Stimulated activated naive B cell treated with anti-CD40 and anti-IgM and Interleukin-4, amounts not matched to agents 10 μg/mL and 1 μg/mL and 100 μg/mL, for 72 hours (primary cell): ENCODE measurements at regions not wholly inside any gene's neighbourhood (a gene's known extent, or its start where the extent isn't known, plus 50 kb on each side); places are given as distances from the start of the nearest gene placed in this dataset.
"Not testable (repeated sequence)": the region's sequence is repeated elsewhere in the genome, so short reads cannot be mapped to it uniquely, and the experiment has no call there.

Experiments used
- ATAC-seq, 2 donors: fragments of 150-1000 bp; cut with Tn5 transposase; replicated peaks; 2 replicates each; pipeline ENCODE4 v1.10.0; 2021; ENCODE audit warnings: moderate library complexity in 1 of 2
- DNase-seq: peaks from one replicate; pipeline ENCODE4 v3.0.0; 2021
- H3K27ac Mint-ChIP-seq: one replicate; pipeline ENCODE4 v1.8.0; 2022; ENCODE audit warnings: mild to moderate bottlenecking, mixed read lengths
- H3K27me3 Mint-ChIP-seq, 2 donors: one replicate each; pipeline ENCODE4 v1.8.0; 2022; ENCODE audit warnings: mixed read lengths in 2 of 2
- H3K36me3 Mint-ChIP-seq, 2 donors: one replicate each; pipeline ENCODE4 v1.8.0; 2022; ENCODE audit warnings: mixed read lengths in 2 of 2, mild to moderate bottlenecking in 1 of 2
- H3K4me1 Mint-ChIP-seq, 2 donors: one replicate each; pipeline ENCODE4 v1.8.0; 2022; ENCODE audit warnings: mixed read lengths in 2 of 2, mild to moderate bottlenecking in 1 of 2
- H3K4me3 Mint-ChIP-seq, 2 donors: one replicate each; pipeline ENCODE4 v1.8.0; 2022; ENCODE audit warnings: mild to moderate bottlenecking in 2 of 2, mixed read lengths in 2 of 2, moderate library complexity in 1 of 2
- H3K9me3 Mint-ChIP-seq, 2 donors: one replicate each; pipeline ENCODE4 v1.8.0; 2022; ENCODE audit warnings: mixed read lengths in 2 of 2, mild to moderate bottlenecking in 1 of 2

DNA sequence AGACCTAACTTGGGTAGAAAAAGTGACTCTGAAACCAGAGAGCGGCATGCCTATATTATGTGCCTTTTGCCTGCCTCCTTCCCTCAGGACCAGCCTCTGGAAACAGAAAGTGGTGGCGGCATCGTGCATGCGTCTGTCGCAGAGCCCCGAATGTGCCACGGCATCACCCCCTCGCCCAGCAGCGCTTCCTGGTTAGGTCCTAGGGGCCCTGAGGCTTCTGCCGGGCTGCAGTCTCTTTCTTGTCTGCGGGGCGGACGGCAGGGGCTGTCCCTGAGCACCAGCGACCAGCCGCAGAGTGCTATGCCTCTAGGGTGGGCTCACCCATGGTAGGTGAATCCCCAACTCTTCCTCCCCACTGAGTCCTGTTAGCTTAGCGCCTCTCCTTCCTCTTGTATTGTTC, 68.7 kb downstream of the VSIG4 start:
- DNase-seq (no peak), ATAC-seq (no peak)
- H3K27ac Mint-ChIP-seq = no peak overlapping the region
- H3K4me1 Mint-ChIP-seq = no peaks in the 10 kb centered on the region
- no peaks in the 10 kb centered on the region for H3K36me3 Mint-ChIP-seq
- no peaks in the 10 kb centered on the region for H3K9me3 Mint-ChIP-seq
- H3K4me3 Mint-ChIP-seq = no peak overlapping the region
- peaks cover 0 to 11% of the 10 kb centered on the region in 2 donors for H3K27me3 Mint-ChIP-seq

DNA sequence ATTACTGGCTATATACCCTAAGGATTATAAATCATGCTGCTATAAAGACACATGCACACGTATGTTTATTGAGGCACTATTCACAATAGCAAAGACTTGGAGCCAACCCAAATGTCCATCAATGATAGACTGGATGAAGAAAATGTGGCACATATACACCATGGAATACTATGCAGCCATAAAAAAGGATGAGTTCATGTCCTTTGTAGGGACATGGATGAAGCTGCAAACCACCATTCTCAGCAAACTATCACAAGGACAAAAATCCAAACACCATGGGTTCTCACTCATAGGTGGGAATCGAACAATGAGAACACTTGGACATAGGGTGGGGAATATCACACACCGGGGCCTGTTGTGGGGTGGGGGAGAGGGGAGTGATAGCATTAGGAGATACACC, 72.7 kb downstream of the VSIG4 start:
- H3K27me3 Mint-ChIP-seq = peaks cover 0 to 12% of the 10 kb centered on the region in 2 donors
- not testable (repeated sequence) for ATAC-seq, DNase-seq, H3K27ac Mint-ChIP-seq, H3K9me3 Mint-ChIP-seq, H3K4me3 Mint-ChIP-seq, H3K36me3 Mint-ChIP-seq, H3K4me1 Mint-ChIP-seq

- H3K27me3 Mint-ChIP-seq = peaks cover 0 to 19% of the 10 kb centered on the region in 2 donors
- peaks cover 5 to 14% of the 10 kb centered on the region in 2 donors for H3K9me3 Mint-ChIP-seq
- no peak for DNase-seq
- no peaks in the 10 kb centered on the region for H3K4me1 Mint-ChIP-seq
- H3K36me3 Mint-ChIP-seq = peaks cover 2 to 4% of the 10 kb centered on the region in 2 donors
- H3K4me3 Mint-ChIP-seq = no peak overlapping the region
- H3K27ac Mint-ChIP-seq = no peak overlapping the region
- no peak for ATAC-seq
Measured at GRCh38 chrX:65961714-65962113, 78.2 kb downstream of the VSIG4 start.

- Mint-ChIP-seq H3K4me1 (peaks cover 0 to 2% of the 10 kb centered on the region in 2 donors), H3K27me3 (peaks cover 0 to 46% of the 10 kb centered on the region in 2 donors), H3K4me3 (no peak overlapping the region), H3K27ac (no peak overlapping the region), H3K36me3 (peaks cover 5 to 7% of the 10 kb centered on the region in 2 donors), H3K9me3 (peaks cover 10 to 21% of the 10 kb centered on the region in 2 donors)
- ATAC-seq (no peak), DNase-seq (no peak)
Measured at GRCh38 chrX:65948103-65948502, 91.8 kb downstream of the VSIG4 start.

GRCh38 chrX:65941775-65942174, 98.1 kb downstream of the VSIG4 start:
- Mint-ChIP-seq H3K36me3 (peaks cover 3 to 8% of the 10 kb centered on the region in 2 donors), H3K27me3 (peaks cover 0 to 23% of the 10 kb centered on the region in 2 donors), H3K9me3 (peaks cover 7 to 23% of the 10 kb centered on the region in 2 donors), H3K4me1 (no peaks in the 10 kb centered on the region), H3K27ac (no peak overlapping the region), H3K4me3 (no peak overlapping the region)
- DNase-seq (no peak), ATAC-seq (no peak)

- no peak overlapping the region for H3K27ac Mint-ChIP-seq
- no peak for ATAC-seq
- DNase-seq = no peak
Measured at GRCh38 chrX:65933085-65933589, 106.7 kb downstream of the VSIG4 start.

GRCh38 chrX:65932173-65933084, 107.5 kb downstream of the VSIG4 start:
- ATAC-seq (peak in 1 of 2 donors; percentile 51), DNase-seq (no peak)
- Mint-ChIP-seq H3K4me3 (no peak overlapping the region), H3K27ac (no peak overlapping the region), H3K4me1 (peaks cover 3 to 4% of the 10 kb centered on the region in 2 donors), H3K27me3 (peaks cover 0 to 17% of the 10 kb centered on the region in 2 donors), H3K9me3 (peaks cover 5 to 8% of the 10 kb centered on the region in 2 donors), H3K36me3 (peaks cover 0 to 6% of the 10 kb centered on the region in 2 donors)

More at GRCh38 chrX:65933085-65933589, 106.7 kb downstream of the VSIG4 start:
- Mint-ChIP-seq H3K36me3 (peaks cover 0 to 4% of the 10 kb centered on the region in 2 donors), H3K9me3 (peaks cover 4 to 5% of the 10 kb centered on the region in 2 donors), H3K4me3 (no peak overlapping the region), H3K27me3 (peaks cover 0 to 15% of the 10 kb centered on the region in 2 donors), H3K4me1 (no peaks in the 10 kb centered on the region)

DNA sequence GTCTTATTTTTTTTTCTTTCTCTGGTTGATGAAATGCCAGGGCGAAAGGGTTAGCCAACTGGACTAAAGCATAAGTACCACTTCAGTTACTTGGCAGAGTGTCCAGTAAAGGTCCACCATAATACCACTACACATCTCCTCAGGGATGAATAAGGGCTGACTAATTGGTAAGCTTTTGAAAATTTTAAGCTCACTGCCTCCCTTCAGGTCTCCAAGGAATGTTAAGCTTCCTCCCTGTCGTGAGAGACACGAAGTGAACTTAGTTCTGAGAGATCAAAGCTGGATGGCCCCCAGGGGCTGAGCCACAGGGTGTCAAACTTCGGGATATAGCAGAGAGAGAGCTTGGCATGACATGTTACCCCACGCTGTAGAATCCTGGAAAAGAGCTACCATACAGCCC, 111.4 kb downstream of the VSIG4 start:
- DNase-seq (no peak), ATAC-seq (no peak)
- peaks cover 7 to 10% of the 10 kb centered on the region in 2 donors for H3K9me3 Mint-ChIP-seq
- no peak overlapping the region for H3K4me3 Mint-ChIP-seq
- peaks cover 32 to 37% of the 10 kb centered on the region in 2 donors for H3K4me1 Mint-ChIP-seq
- H3K27me3 Mint-ChIP-seq = peaks cover 0 to 23% of the 10 kb centered on the region in 2 donors
- H3K36me3 Mint-ChIP-seq = peaks cover 4 to 17% of the 10 kb centered on the region in 2 donors
- no peak overlapping the region for H3K27ac Mint-ChIP-seq

- not testable (repeated sequence) for H3K4me3 Mint-ChIP-seq, H3K27ac Mint-ChIP-seq, ATAC-seq, DNase-seq, H3K9me3 Mint-ChIP-seq
- peaks cover 0 to 28% of the 10 kb centered on the region in 2 donors for H3K27me3 Mint-ChIP-seq
- H3K4me1 Mint-ChIP-seq = peaks cover 36 to 48% of the 10 kb centered on the region in 2 donors
- H3K36me3 Mint-ChIP-seq = peaks cover 4 to 12% of the 10 kb centered on the region in 2 donors
Measured at GRCh38 chrX:65927386-65927785, 112.5 kb downstream of the VSIG4 start.

DNA sequence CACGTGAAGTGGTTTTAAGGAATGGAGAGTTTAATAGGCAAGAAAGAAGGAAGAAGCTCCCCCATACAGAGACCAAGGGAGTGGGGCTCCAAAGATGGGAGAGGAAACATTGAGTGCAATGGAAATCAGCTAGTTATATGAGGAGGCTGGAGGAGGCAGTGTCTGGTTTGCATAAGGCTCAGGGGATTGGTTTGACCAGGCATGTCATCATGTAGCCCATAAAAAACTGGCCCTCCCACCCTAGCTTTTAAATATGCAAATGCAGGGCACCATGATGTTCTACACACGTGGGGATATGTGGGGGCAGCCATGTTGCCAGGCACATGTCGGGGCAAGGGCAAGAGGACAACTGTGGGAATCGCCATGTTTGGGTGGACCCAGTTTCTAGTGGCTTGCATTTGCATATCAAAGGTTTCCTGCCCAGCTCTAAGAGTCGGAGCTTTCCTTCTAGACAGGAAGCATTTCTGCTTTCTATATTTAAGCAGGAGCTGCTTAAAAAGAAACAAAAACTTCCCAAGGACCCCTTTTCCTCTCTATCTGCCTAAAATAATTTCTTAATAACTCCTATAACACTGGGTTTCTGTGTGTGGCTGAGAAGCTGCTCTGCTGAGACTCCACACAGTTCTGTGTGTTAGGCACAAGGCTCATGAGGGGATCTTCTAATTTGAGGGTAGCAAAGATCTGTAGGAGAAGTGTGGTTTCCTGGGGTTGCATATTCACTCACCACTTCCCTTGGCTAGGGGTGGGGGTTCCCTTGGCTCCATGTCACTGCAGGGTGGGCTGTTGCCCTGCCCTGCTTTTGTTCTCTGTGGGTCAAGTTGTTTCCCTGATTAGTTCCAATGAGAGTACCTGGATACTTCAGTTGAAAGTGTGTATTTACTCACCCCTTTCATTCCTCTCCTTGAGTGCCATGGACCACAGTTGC, 113.5 kb downstream of the VSIG4 start:
- peaks cover 36 to 53% of the 10 kb centered on the region in 2 donors for H3K4me1 Mint-ChIP-seq
- peak; percentile 84 to 88 for ATAC-seq
- H3K36me3 Mint-ChIP-seq = peaks cover 4 to 12% of the 10 kb centered on the region in 2 donors
- DNase-seq = peak; percentile 62
- H3K27me3 Mint-ChIP-seq = peaks cover 0 to 29% of the 10 kb centered on the region in 2 donors
- H3K27ac Mint-ChIP-seq = peak overlapping the region; percentile 48
- H3K4me3 Mint-ChIP-seq = peak overlapping the region; percentile 26 to 68
- peaks cover 3 to 5% of the 10 kb centered on the region in 2 donors for H3K9me3 Mint-ChIP-seq

GRCh38 chrX:65925592-65925991, 114.3 kb downstream of the VSIG4 start:
- no peak for ATAC-seq
- Mint-ChIP-seq H3K9me3 (peaks cover 3 to 5% of the 10 kb centered on the region in 2 donors), H3K27me3 (peaks cover 0 to 32% of the 10 kb centered on the region in 2 donors), H3K36me3 (peaks cover 4 to 12% of the 10 kb centered on the region in 2 donors), H3K4me3 (peak overlapping the region; percentile 22 to 68), H3K4me1 (peaks cover 36 to 61% of the 10 kb centered on the region in 2 donors), H3K27ac (peak overlapping the region; percentile 48)
- DNase-seq = no peak

DNA sequence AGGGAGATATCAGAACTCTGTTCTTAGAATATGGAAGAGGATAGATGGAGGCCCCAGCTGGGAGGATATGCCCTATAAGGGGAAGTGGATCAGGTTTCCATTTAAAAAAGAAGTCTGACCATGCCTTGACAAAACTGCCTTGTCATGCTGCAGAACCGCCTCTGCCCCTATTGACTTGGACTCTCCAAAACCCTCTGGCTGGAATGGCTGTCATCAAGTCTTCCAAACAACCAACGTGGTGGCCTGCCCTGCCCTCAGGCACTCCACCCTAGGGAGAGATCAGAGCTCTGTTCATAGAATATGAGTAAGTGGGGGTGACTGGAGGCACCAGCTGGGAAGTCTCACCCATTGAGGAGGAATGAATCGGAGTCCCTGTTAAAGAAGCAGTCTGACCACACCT, 114.9 kb downstream of the VSIG4 start:
- H3K9me3 Mint-ChIP-seq = peaks cover 3 to 6% of the 10 kb centered on the region in 2 donors
- peaks cover 4 to 12% of the 10 kb centered on the region in 2 donors for H3K36me3 Mint-ChIP-seq
- H3K27me3 Mint-ChIP-seq = peaks cover 0 to 34% of the 10 kb centered on the region in 2 donors
- H3K4me3 Mint-ChIP-seq = peak overlapping the region; percentile 33 to 56
- no peak for DNase-seq
- no peak for ATAC-seq
- peak overlapping the region; percentile 77 for H3K27ac Mint-ChIP-seq
- H3K4me1 Mint-ChIP-seq = peaks cover 36 to 64% of the 10 kb centered on the region in 2 donors

DNA sequence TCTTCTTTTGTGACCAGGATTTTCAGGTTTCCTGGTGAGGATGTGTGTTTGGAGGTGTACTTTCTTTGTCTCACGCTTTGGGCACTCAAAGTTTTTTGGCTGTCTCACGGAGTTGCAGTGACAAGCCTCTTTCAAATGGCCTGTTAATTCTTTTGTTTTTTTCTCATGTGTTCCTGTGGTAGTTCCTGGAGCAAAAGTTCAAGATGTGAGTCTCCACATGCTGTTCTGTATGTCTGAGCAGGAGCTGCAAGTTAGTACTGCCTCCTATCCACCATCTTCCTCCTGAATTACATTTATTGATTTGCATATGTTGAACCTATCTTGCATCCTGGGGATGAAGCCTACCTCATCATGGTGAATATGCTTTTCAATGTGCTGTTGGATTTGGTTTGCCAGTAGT, 118.5 kb downstream of the VSIG4 start:
- Mint-ChIP-seq H3K9me3 (peaks cover 0 to 7% of the 10 kb centered on the region in 2 donors), H3K27me3 (peaks cover 0 to 43% of the 10 kb centered on the region in 2 donors), H3K27ac (no peak overlapping the region), H3K36me3 (peaks cover 4 to 8% of the 10 kb centered on the region in 2 donors), H3K4me1 (peaks cover 27 to 51% of the 10 kb centered on the region in 2 donors), H3K4me3 (no peak overlapping the region)
- DNase-seq (no peak), ATAC-seq (no peak)

GRCh38 chrX:65920620-65921019, 119.3 kb downstream of the VSIG4 start:
- Mint-ChIP-seq H3K27me3 (peaks cover 0 to 44% of the 10 kb centered on the region in 2 donors), H3K4me3 (no peak overlapping the region), H3K27ac (no peak overlapping the region), H3K4me1 (peaks cover 21 to 43% of the 10 kb centered on the region in 2 donors), H3K9me3 (peaks cover 0 to 7% of the 10 kb centered on the region in 2 donors), H3K36me3 (peaks cover 4 to 8% of the 10 kb centered on the region in 2 donors)
- DNase-seq (no peak), ATAC-seq (no peak)
